ENCODE measurements at regions not wholly inside any gene's neighbourhood (a gene's known extent, or its start where the extent isn't known, plus 50 kb on each side); places are given as distances from the start of the nearest gene placed in this dataset.

DNA sequence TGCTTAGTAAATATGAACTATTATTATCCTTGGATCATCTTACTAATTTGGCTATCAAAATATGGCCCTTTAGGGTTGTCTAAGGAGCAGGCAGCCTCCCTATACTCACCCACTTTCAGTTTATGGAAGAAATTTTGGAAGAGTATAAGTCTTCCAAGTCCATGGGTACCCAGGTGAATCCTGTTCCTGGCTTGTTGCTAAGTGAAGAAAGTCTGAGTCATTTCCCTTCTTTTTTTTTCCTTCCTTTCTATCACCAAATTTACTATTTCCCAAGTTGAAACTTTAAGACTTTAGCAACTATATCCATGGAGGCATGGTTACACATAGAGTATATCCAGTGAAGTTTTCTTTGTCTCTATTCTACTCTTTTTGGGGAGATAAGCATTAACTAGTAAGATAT is 184.0 kb upstream of the ACTBL2 start:
- no peak for ATAC-seq (ENCODE audit: low FRiP score in 2 of 2)
- no peaks in the 10 kb centered on the region for H3K36me3 ChIP-seq
- H3K9me3 ChIP-seq: no peaks in the 10 kb centered on the region
- no peak for DNase-seq
- no peak overlapping the region for H3K27ac ChIP-seq
- H3K4me1 ChIP-seq: peaks cover 0 to 6% (median 0%) of the 10 kb centered on the region in 4 donors
- H3K27me3 ChIP-seq: no peaks in the 10 kb centered on the region
- TF ChIP-seq POLR2A (IDR thresholded peaks at IDR 0.05) (no peak), POLR2AphosphoS5 (IDR thresholded peaks at IDR 0.05) (no peak), EP300 (IDR thresholded peaks at IDR 0.05) (no peak)
- no peak overlapping the region for H3K4me3 ChIP-seq

DNA sequence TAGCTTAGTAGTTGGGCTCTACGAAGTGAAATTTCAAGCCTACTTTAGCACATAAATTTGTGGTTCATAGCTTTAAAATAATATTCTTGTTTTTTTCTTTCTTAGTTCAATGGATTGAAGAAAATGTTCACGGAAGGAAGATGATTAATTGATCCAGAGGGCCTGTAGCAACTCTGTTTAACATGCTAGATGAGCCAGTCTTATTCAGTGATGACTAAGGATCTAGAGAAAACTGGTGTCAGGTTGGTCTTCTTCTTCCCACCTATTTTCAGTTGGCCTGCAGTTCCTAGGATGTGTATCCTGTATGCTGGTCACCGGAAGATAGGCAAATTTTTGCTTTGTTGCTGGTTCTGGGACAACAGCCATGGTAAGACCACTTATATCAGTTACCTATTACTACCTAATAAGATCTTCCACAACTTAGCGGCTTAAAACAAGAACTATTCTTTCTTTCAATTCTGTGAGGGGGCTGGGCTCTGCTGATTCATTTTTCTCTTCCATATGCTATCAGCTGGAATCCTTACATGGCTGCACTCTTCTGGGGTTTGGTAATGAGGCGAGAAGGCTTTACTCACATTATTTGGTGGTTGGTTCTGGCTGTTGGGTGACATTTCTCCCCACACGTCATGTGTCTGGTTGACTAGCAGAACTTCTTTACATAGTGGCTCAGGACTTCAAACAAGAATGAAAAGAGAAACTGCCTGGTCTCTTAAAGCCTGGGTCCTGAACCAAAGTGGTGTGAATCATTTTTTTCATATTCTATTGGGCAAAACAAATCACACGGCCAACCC is 182.7 kb upstream of the ACTBL2 start:
- ATAC-seq (ENCODE audit: low FRiP score in 2 of 2) (no peak), DNase-seq (no peak)
- TF ChIP-seq POLR2A (IDR thresholded peaks at IDR 0.05) (no peak), POLR2AphosphoS5 (IDR thresholded peaks at IDR 0.05) (no peak), EP300 (IDR thresholded peaks at IDR 0.05) (no peak)
- TF ChIP-seq, protein P1, sequence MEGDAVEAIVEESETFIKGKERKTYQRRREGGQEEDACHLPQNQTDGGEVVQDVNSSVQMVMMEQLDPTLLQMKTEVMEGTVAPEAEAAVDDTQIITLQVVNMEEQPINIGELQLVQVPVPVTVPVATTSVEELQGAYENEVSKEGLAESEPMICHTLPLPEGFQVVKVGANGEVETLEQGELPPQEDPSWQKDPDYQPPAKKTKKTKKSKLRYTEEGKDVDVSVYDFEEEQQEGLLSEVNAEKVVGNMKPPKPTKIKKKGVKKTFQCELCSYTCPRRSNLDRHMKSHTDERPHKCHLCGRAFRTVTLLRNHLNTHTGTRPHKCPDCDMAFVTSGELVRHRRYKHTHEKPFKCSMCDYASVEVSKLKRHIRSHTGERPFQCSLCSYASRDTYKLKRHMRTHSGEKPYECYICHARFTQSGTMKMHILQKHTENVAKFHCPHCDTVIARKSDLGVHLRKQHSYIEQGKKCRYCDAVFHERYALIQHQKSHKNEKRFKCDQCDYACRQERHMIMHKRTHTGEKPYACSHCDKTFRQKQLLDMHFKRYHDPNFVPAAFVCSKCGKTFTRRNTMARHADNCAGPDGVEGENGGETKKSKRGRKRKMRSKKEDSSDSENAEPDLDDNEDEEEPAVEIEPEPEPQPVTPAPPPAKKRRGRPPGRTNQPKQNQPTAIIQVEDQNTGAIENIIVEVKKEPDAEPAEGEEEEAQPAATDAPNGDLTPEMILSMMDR (IDR thresholded peaks at IDR 0.05): no peak
- 91 to 96% methylated on average over 7 of the region's 7 CpGs for WGBS, 2 donors
- Histone ChIP-seq H3K4me1 (peaks cover 0 to 6% (median 0%) of the 10 kb centered on the region in 4 donors), H3K4me3 (no peak overlapping the region), H3K27ac (no peak overlapping the region), H3K9me3 (no peaks in the 10 kb centered on the region), H3K36me3 (no peaks in the 10 kb centered on the region), H3K27me3 (no peaks in the 10 kb centered on the region)

GRCh38 chr5:57664700-57665099 is 182.1 kb upstream of the ACTBL2 start:
- H3K36me3 ChIP-seq: no peaks in the 10 kb centered on the region
- WGBS, 2 donors: 62 to 78% methylated on average over 1 of the region's 1 CpG
- TF ChIP-seq, protein P1 (IDR thresholded peaks at IDR 0.05): no peak
- no peak for TF ChIP-seq POLR2AphosphoS5 (IDR thresholded peaks at IDR 0.05)
- no peak for TF ChIP-seq POLR2A (IDR thresholded peaks at IDR 0.05)
- TF ChIP-seq EP300 (IDR thresholded peaks at IDR 0.05): no peak
- H3K27me3 ChIP-seq: no peaks in the 10 kb centered on the region
- no peak overlapping the region for H3K27ac ChIP-seq
- ATAC-seq (ENCODE audit: low FRiP score in 2 of 2) (peak in 1 of 2 donors; percentile 34), DNase-seq (no peak)
- H3K4me3 ChIP-seq: no peak overlapping the region
- H3K4me1 ChIP-seq: peaks cover 0 to 6% (median 0%) of the 10 kb centered on the region in 4 donors
- H3K9me3 ChIP-seq: no peaks in the 10 kb centered on the region

DNA sequence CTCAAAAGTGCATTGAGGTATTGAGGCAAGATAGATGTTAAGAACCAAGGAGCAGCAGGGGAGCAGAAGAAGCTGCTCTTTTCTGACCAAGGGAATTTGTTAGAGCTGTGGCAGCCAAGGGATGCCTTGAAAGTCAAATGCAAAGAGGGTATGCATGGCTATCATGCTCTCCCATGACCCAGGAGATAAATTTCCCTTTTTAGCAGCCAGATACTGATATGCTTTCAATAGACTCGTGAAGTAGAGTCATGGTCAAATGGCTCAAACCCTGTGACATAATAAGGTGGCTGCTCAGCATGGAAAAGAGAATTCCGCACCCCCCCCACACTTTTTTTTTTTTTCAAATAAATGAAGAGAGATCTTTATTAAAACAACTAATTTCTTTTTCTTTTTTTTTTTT is 180.9 kb upstream of the ACTBL2 start:
- Histone ChIP-seq H3K36me3 (no peaks in the 10 kb centered on the region), H3K4me3 (no peak overlapping the region), H3K27ac (no peak overlapping the region), H3K4me1 (peaks cover 0 to 6% (median 0%) of the 10 kb centered on the region in 4 donors), H3K9me3 (no peaks in the 10 kb centered on the region), H3K27me3 (no peaks in the 10 kb centered on the region)
- ATAC-seq (ENCODE audit: low FRiP score in 2 of 2) (no peak), DNase-seq (no peak)
- TF ChIP-seq, protein P1 (IDR thresholded peaks at IDR 0.05): no peak
- TF ChIP-seq POLR2AphosphoS5 (IDR thresholded peaks at IDR 0.05): no peak
- no peak for TF ChIP-seq POLR2A (IDR thresholded peaks at IDR 0.05)
- no peak for TF ChIP-seq EP300 (IDR thresholded peaks at IDR 0.05)
- 87 to 89% methylated on average over 2 of the region's 2 CpGs for WGBS, 2 donors

DNA sequence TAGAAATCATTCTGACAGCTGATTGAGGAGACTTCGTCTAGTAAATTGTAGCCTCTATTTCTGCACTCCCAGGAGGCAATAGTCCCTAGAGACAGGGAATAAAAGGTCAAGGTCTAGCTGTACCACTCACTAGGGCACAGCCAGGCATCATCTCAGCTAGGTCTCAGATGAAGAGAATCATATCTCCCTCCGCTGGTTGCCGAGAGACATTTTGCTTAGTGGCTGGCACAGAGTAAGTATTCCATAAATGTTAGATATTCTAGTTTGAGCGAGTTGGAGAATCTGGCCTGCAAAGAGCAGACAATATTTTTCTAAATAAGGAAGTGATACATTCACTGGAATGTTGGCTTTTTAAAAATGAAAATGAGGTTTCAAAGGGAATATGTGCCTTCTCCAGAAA is 180.4 kb upstream of the ACTBL2 start:
- 82 to 83% methylated on average over 4 of the region's 4 CpGs for WGBS, 2 donors
- no peaks in the 10 kb centered on the region for H3K36me3 ChIP-seq
- DNase-seq (no peak), ATAC-seq (ENCODE audit: low FRiP score in 2 of 2) (no peak)
- peaks cover 0 to 6% (median 0%) of the 10 kb centered on the region in 4 donors for H3K4me1 ChIP-seq
- H3K9me3 ChIP-seq: no peaks in the 10 kb centered on the region
- no peak overlapping the region for H3K27ac ChIP-seq
- H3K4me3 ChIP-seq: no peak overlapping the region
- H3K27me3 ChIP-seq: no peaks in the 10 kb centered on the region
- TF ChIP-seq, protein P1 (IDR thresholded peaks at IDR 0.05): no peak
- TF ChIP-seq POLR2A (IDR thresholded peaks at IDR 0.05) (no peak), EP300 (IDR thresholded peaks at IDR 0.05) (no peak), POLR2AphosphoS5 (IDR thresholded peaks at IDR 0.05) (no peak)
